ENCODE measurements at regions not wholly inside any gene's neighbourhood (a gene's known extent, or its start where the extent isn't known, plus 50 kb on each side); places are given as distances from the start of the nearest gene placed in this dataset.

DNA sequence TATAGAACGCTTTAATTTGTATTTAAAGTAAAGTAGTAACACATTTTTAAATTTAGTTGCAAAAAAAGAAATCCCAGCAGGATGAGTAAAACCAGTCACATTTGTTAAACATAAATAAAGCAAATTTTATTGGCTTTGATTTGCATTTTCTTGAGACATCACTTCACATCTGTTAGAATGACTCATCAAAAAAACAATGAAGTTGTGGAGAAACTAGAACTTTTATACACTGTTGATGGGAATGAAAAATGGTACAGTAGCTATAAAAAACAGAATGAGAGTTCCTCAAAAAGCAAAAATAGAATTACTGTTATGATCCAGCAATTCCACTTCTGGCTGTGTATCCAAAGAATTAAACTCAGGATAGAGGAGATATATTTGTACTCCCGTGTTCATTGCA lies 454.0 kb upstream of the KLHL4 start:
- TF ChIP-seq, protein P1, sequence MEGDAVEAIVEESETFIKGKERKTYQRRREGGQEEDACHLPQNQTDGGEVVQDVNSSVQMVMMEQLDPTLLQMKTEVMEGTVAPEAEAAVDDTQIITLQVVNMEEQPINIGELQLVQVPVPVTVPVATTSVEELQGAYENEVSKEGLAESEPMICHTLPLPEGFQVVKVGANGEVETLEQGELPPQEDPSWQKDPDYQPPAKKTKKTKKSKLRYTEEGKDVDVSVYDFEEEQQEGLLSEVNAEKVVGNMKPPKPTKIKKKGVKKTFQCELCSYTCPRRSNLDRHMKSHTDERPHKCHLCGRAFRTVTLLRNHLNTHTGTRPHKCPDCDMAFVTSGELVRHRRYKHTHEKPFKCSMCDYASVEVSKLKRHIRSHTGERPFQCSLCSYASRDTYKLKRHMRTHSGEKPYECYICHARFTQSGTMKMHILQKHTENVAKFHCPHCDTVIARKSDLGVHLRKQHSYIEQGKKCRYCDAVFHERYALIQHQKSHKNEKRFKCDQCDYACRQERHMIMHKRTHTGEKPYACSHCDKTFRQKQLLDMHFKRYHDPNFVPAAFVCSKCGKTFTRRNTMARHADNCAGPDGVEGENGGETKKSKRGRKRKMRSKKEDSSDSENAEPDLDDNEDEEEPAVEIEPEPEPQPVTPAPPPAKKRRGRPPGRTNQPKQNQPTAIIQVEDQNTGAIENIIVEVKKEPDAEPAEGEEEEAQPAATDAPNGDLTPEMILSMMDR (IDR thresholded peaks at IDR 0.05) = no peak
- H3K27ac ChIP-seq (ENCODE audit: low read length) = no peak overlapping the region
- Mint-ChIP-seq H3K27me3 (ENCODE audit: low read depth in 2 of 2) (no peaks in the 10 kb centered on the region), H3K36me3 (no peaks in the 10 kb centered on the region), H3K4me3 (no peak overlapping the region), H3K27ac (no peak overlapping the region), H3K4me1 (no peaks in the 10 kb centered on the region), H3K9me3 (peaks cover 0 to 4% of the 10 kb centered on the region in 2 donors)
- H3K36me3 ChIP-seq (ENCODE audit: control insufficient read depth, insufficient read depth, low read length) = no peaks in the 10 kb centered on the region
- no peaks in the 10 kb centered on the region for H3K27me3 ChIP-seq (ENCODE audit: control insufficient read depth, insufficient read depth, low read length)
- H3K4me3 ChIP-seq (ENCODE audit: low read length) = no peak overlapping the region
- intact Hi-C loops (cut with micrococcal nuclease) = no loop called here
- DNase-seq (no peak), ATAC-seq (no peak)
- no peaks in the 10 kb centered on the region for H3K9me3 ChIP-seq (ENCODE audit: control insufficient read depth, insufficient read depth, low read length)
- no peaks in the 10 kb centered on the region for H3K4me1 ChIP-seq (ENCODE audit: control insufficient read depth, insufficient read depth, low read length)
- no CpG with 5 or more reads among the region's 2 CpGs for WGBS (ENCODE audit: insufficient coverage)

DNA sequence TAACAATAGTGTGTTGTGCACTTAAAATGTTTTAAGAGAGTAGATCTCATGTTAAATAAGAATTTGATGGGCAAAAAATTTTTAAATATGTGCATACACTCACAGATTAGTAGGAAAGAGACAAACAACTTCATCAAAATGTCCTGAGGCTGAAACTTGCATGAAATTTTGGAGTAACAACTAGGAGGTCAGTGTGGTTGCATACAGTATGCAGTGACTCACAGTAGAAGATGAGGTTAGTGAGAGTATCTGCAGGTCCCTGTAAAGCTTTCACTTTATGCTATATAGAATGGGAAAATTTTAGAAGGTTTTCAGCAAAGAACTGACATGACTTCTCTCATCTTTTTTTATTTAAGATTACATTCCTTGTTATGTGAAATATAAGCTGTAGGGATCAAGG lies 453.1 kb upstream of the KLHL4 start:
- Mint-ChIP-seq H3K27ac (no peak overlapping the region), H3K27me3 (ENCODE audit: low read depth in 2 of 2) (no peaks in the 10 kb centered on the region), H3K9me3 (peaks cover 0 to 11% of the 10 kb centered on the region in 2 donors), H3K36me3 (no peaks in the 10 kb centered on the region), H3K4me1 (no peaks in the 10 kb centered on the region), H3K4me3 (no peak overlapping the region)
- H3K4me3 ChIP-seq (ENCODE audit: low read length) = no peak overlapping the region
- no peaks in the 10 kb centered on the region for H3K4me1 ChIP-seq (ENCODE audit: control insufficient read depth, insufficient read depth, low read length)
- no peaks in the 10 kb centered on the region for H3K36me3 ChIP-seq (ENCODE audit: control insufficient read depth, insufficient read depth, low read length)
- TF ChIP-seq, protein P1 (IDR thresholded peaks at IDR 0.05) = no peak
- no peaks in the 10 kb centered on the region for H3K9me3 ChIP-seq (ENCODE audit: control insufficient read depth, insufficient read depth, low read length)
- ATAC-seq (no peak), DNase-seq (no peak)
- no peaks in the 10 kb centered on the region for H3K27me3 ChIP-seq (ENCODE audit: control insufficient read depth, insufficient read depth, low read length)
- no peak overlapping the region for H3K27ac ChIP-seq (ENCODE audit: low read length)
- intact Hi-C loops (cut with micrococcal nuclease) = no loop called here

DNA sequence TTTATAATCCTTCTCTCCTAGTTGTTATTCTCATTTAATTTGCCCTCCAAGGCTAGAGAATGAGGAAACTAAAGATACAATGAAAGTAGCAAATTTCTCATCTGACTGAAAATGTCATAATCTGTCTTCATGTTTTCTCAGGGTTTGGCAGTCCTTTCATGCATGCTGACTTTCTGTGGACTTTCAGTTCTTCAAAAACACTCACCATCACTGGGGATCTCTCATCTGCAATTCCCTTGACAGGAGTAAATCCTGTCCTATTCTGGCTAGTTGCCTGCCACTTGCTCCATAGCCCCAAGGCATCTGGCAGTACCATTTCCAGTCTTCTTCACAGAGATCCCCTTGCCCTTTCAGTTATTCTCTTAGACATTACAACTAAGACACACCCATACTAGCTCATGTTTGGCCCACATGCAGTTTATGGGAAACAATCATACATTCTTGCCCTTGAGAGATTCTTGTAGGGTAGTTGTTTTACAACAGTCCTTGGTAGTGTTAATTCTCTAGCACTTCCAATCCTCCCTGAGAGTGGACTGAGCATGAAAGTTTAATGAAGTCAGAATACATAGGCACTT lies 449.7 kb upstream of the KLHL4 start:
- Mint-ChIP-seq H3K27ac (no peak overlapping the region), H3K9me3 (peaks cover 0 to 14% of the 10 kb centered on the region in 2 donors), H3K4me3 (no peak overlapping the region), H3K4me1 (no peaks in the 10 kb centered on the region), H3K36me3 (no peaks in the 10 kb centered on the region), H3K27me3 (ENCODE audit: low read depth in 2 of 2) (no peaks in the 10 kb centered on the region)
- ATAC-seq = no peak
- Histone ChIP-seq H3K9me3 (ENCODE audit: control insufficient read depth, insufficient read depth, low read length) (no peaks in the 10 kb centered on the region), H3K36me3 (ENCODE audit: control insufficient read depth, insufficient read depth, low read length) (no peaks in the 10 kb centered on the region), H3K27me3 (ENCODE audit: control insufficient read depth, insufficient read depth, low read length) (no peaks in the 10 kb centered on the region), H3K4me3 (ENCODE audit: low read length) (no peak overlapping the region), H3K27ac (ENCODE audit: low read length) (no peak overlapping the region), H3K4me1 (ENCODE audit: control insufficient read depth, insufficient read depth, low read length) (no peaks in the 10 kb centered on the region)
- TF ChIP-seq, protein P1 (IDR thresholded peaks at IDR 0.05) = no peak
- intact Hi-C loops (cut with micrococcal nuclease) = no loop called here
- DNase-seq = no peak

DNA sequence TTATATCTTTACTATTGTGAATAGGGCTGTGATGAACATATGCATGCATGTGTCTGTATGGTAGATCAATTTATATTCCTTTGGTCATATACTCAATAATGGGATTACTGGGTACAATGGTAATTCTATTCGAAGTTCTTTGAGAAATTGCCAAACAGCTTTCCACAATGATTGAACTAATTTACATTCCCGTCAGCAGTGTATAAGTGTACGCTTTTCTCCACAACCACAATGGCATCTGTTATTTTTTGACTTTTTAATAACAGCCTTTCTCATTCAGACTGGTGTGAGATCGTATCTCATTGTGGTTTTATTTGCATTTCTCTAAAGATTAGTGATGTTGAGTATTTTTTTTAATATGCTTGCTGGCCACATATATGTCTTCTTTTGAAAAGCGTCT lies 439.4 kb upstream of the KLHL4 start:
- no peaks in the 10 kb centered on the region for H3K27me3 Mint-ChIP-seq (ENCODE audit: low read depth in 2 of 2)
- Histone ChIP-seq H3K27ac (ENCODE audit: low read length) (no peak overlapping the region), H3K9me3 (ENCODE audit: control insufficient read depth, insufficient read depth, low read length) (no peaks in the 10 kb centered on the region), H3K4me1 (ENCODE audit: control insufficient read depth, insufficient read depth, low read length) (no peaks in the 10 kb centered on the region), H3K27me3 (ENCODE audit: control insufficient read depth, insufficient read depth, low read length) (no peaks in the 10 kb centered on the region), H3K36me3 (ENCODE audit: control insufficient read depth, insufficient read depth, low read length) (no peaks in the 10 kb centered on the region), H3K4me3 (ENCODE audit: low read length) (no peak overlapping the region)
- DNase-seq (no peak), ATAC-seq (no peak)
- WGBS (ENCODE audit: insufficient coverage) = 100% methylated on average over 1 of the region's 5 CpGs
- H3K4me3 Mint-ChIP-seq = no peak overlapping the region
- TF ChIP-seq, protein P1 (IDR thresholded peaks at IDR 0.05) = no peak
- H3K27ac Mint-ChIP-seq = no peak overlapping the region
- H3K9me3 Mint-ChIP-seq = peaks cover 0 to 3% of the 10 kb centered on the region in 2 donors
- no peaks in the 10 kb centered on the region for H3K36me3 Mint-ChIP-seq
- intact Hi-C loops (cut with micrococcal nuclease) = no loop called here
- H3K4me1 Mint-ChIP-seq = no peaks in the 10 kb centered on the region

Measured in natural killer cell (primary cell).